ENCODE measurements at regions not wholly inside any gene's neighbourhood (a gene's known extent, or its start where the extent isn't known, plus 50 kb on each side); places are given as distances from the start of the nearest gene placed in this dataset.

- H3K4me3 ChIP-seq (ENCODE audit: low read length), result no peak overlapping the region
- H3K4me1 ChIP-seq (ENCODE audit: control insufficient read depth, insufficient read depth, low read length), result no peaks in the 10 kb centered on the region
- H3K27me3 ChIP-seq (ENCODE audit: control insufficient read depth, insufficient read depth, low read length), result no peaks in the 10 kb centered on the region
- H3K27ac ChIP-seq (ENCODE audit: low read length), result no peak overlapping the region
- no peaks in the 10 kb centered on the region for H3K9me3 ChIP-seq (ENCODE audit: control insufficient read depth, low read depth, low read length)
- DNase-seq, result no peak
- no peaks in the 10 kb centered on the region for H3K36me3 ChIP-seq (ENCODE audit: control insufficient read depth, insufficient read depth, low read length)
Observed at GRCh38 chr6:120157873-120158272, 808.3 kb upstream of the MAN1A1 start.

GRCh38 chr6:120147071-120147871, 797.7 kb upstream of the MAN1A1 start:
- no peaks in the 10 kb centered on the region for H3K36me3 ChIP-seq (ENCODE audit: control insufficient read depth, insufficient read depth, low read length)
- no peaks in the 10 kb centered on the region for H3K27me3 ChIP-seq (ENCODE audit: control insufficient read depth, insufficient read depth, low read length)
- DNase-seq, result no peak
- H3K27ac ChIP-seq (ENCODE audit: low read length), result no peak overlapping the region
- no CpG with 5 or more reads among the region's 4 CpGs for WGBS (ENCODE audit: insufficient coverage, low lambda C conversion rate)
- H3K4me1 ChIP-seq (ENCODE audit: control insufficient read depth, insufficient read depth, low read length), result no peaks in the 10 kb centered on the region
- H3K9me3 ChIP-seq (ENCODE audit: control insufficient read depth, low read depth, low read length), result no peaks in the 10 kb centered on the region
- no peak overlapping the region for H3K4me3 ChIP-seq (ENCODE audit: low read length)

- Histone ChIP-seq H3K4me3 (ENCODE audit: low read length) (no peak overlapping the region), H3K4me1 (ENCODE audit: control insufficient read depth, insufficient read depth, low read length) (no peaks in the 10 kb centered on the region), H3K27me3 (ENCODE audit: control insufficient read depth, insufficient read depth, low read length) (no peaks in the 10 kb centered on the region), H3K36me3 (ENCODE audit: control insufficient read depth, insufficient read depth, low read length) (no peaks in the 10 kb centered on the region), H3K27ac (ENCODE audit: low read length) (no peak overlapping the region), H3K9me3 (ENCODE audit: control insufficient read depth, low read depth, low read length) (no peaks in the 10 kb centered on the region)
- no peak for DNase-seq
- WGBS (ENCODE audit: insufficient coverage, low lambda C conversion rate), result no CpG with 5 or more reads among the region's 5 CpGs
Observed at GRCh38 chr6:120141601-120142000, 792.0 kb upstream of the MAN1A1 start.

GRCh38 chr6:120137492-120137891, 787.9 kb upstream of the MAN1A1 start:
- no peak for DNase-seq
- no peaks in the 10 kb centered on the region for H3K9me3 ChIP-seq (ENCODE audit: control insufficient read depth, low read depth, low read length)
- H3K27me3 ChIP-seq (ENCODE audit: control insufficient read depth, insufficient read depth, low read length), result no peaks in the 10 kb centered on the region
- H3K27ac ChIP-seq (ENCODE audit: low read length), result no peak overlapping the region
- H3K4me3 ChIP-seq (ENCODE audit: low read length), result no peak overlapping the region
- WGBS (ENCODE audit: insufficient coverage, low lambda C conversion rate), result no CpG with 5 or more reads among the region's 2 CpGs
- no peaks in the 10 kb centered on the region for H3K36me3 ChIP-seq (ENCODE audit: control insufficient read depth, insufficient read depth, low read length)
- H3K4me1 ChIP-seq (ENCODE audit: control insufficient read depth, insufficient read depth, low read length), result no peaks in the 10 kb centered on the region

GRCh38 chr6:120129228-120129627, 779.7 kb upstream of the MAN1A1 start:
- no peak overlapping the region for H3K4me3 ChIP-seq (ENCODE audit: low read length)
- 100% methylated on average over 1 of the region's 1 CpG for WGBS (ENCODE audit: insufficient coverage, low lambda C conversion rate)

GRCh38 chr6:120122401-120122800, 772.8 kb upstream of the MAN1A1 start:
- no peak overlapping the region for H3K4me3 ChIP-seq (ENCODE audit: low read length)
- no peaks in the 10 kb centered on the region for H3K9me3 ChIP-seq (ENCODE audit: control insufficient read depth, low read depth, low read length)
- H3K4me1 ChIP-seq (ENCODE audit: control insufficient read depth, insufficient read depth, low read length), result no peaks in the 10 kb centered on the region
- H3K27ac ChIP-seq (ENCODE audit: low read length), result no peak overlapping the region
- no peaks in the 10 kb centered on the region for H3K27me3 ChIP-seq (ENCODE audit: control insufficient read depth, insufficient read depth, low read length)
- 86% methylated on average over 1 of the region's 2 CpGs for WGBS (ENCODE audit: insufficient coverage, low lambda C conversion rate)
- DNase-seq, result no peak
- H3K36me3 ChIP-seq (ENCODE audit: control insufficient read depth, insufficient read depth, low read length), result no peaks in the 10 kb centered on the region

More at GRCh38 chr6:120129228-120129627, 779.7 kb upstream of the MAN1A1 start:
- Histone ChIP-seq H3K36me3 (ENCODE audit: control insufficient read depth, insufficient read depth, low read length) (no peaks in the 10 kb centered on the region), H3K27me3 (ENCODE audit: control insufficient read depth, insufficient read depth, low read length) (no peaks in the 10 kb centered on the region), H3K4me1 (ENCODE audit: control insufficient read depth, insufficient read depth, low read length) (no peaks in the 10 kb centered on the region), H3K27ac (ENCODE audit: low read length) (no peak overlapping the region), H3K9me3 (ENCODE audit: control insufficient read depth, low read depth, low read length) (no peaks in the 10 kb centered on the region)
- DNase-seq, result no peak

- Histone ChIP-seq H3K4me1 (ENCODE audit: control insufficient read depth, insufficient read depth, low read length) (no peaks in the 10 kb centered on the region), H3K27me3 (ENCODE audit: control insufficient read depth, insufficient read depth, low read length) (no peaks in the 10 kb centered on the region), H3K9me3 (ENCODE audit: control insufficient read depth, low read depth, low read length) (no peaks in the 10 kb centered on the region), H3K27ac (ENCODE audit: low read length) (no peak overlapping the region), H3K36me3 (ENCODE audit: control insufficient read depth, insufficient read depth, low read length) (no peaks in the 10 kb centered on the region), H3K4me3 (ENCODE audit: low read length) (no peak overlapping the region)
- DNase-seq, result no peak
- WGBS (ENCODE audit: insufficient coverage, low lambda C conversion rate), result 83% methylated on average over 1 of the region's 2 CpGs
Observed at GRCh38 chr6:120116343-120116742, 766.8 kb upstream of the MAN1A1 start.

GRCh38 chr6:120112980-120113379, 763.4 kb upstream of the MAN1A1 start:
- Histone ChIP-seq H3K27me3 (ENCODE audit: control insufficient read depth, insufficient read depth, low read length) (no peaks in the 10 kb centered on the region), H3K4me1 (ENCODE audit: control insufficient read depth, insufficient read depth, low read length) (no peaks in the 10 kb centered on the region), H3K27ac (ENCODE audit: low read length) (no peak overlapping the region), H3K36me3 (ENCODE audit: control insufficient read depth, insufficient read depth, low read length) (no peaks in the 10 kb centered on the region), H3K4me3 (ENCODE audit: low read length) (no peak overlapping the region), H3K9me3 (ENCODE audit: control insufficient read depth, low read depth, low read length) (no peaks in the 10 kb centered on the region)
- no peak for DNase-seq

- WGBS (ENCODE audit: insufficient coverage, low lambda C conversion rate), result no CpG with 5 or more reads among the region's 4 CpGs
- Histone ChIP-seq H3K4me3 (ENCODE audit: low read length) (no peak overlapping the region), H3K4me1 (ENCODE audit: control insufficient read depth, insufficient read depth, low read length) (no peaks in the 10 kb centered on the region), H3K27ac (ENCODE audit: low read length) (no peak overlapping the region), H3K27me3 (ENCODE audit: control insufficient read depth, insufficient read depth, low read length) (no peaks in the 10 kb centered on the region), H3K36me3 (ENCODE audit: control insufficient read depth, insufficient read depth, low read length) (no peaks in the 10 kb centered on the region), H3K9me3 (ENCODE audit: control insufficient read depth, low read depth, low read length) (no peaks in the 10 kb centered on the region)
- no peak for DNase-seq
Observed at GRCh38 chr6:120111001-120111400, 761.4 kb upstream of the MAN1A1 start.

GRCh38 chr6:120108061-120108795, 758.7 kb upstream of the MAN1A1 start:
- no CpG with 5 or more reads among the region's 1 CpG for WGBS (ENCODE audit: insufficient coverage, low lambda C conversion rate)
- no peaks in the 10 kb centered on the region for H3K27me3 ChIP-seq (ENCODE audit: control insufficient read depth, insufficient read depth, low read length)
- no peaks in the 10 kb centered on the region for H3K4me1 ChIP-seq (ENCODE audit: control insufficient read depth, insufficient read depth, low read length)
- no peak overlapping the region for H3K4me3 ChIP-seq (ENCODE audit: low read length)
- DNase-seq, result no peak
- H3K9me3 ChIP-seq (ENCODE audit: control insufficient read depth, low read depth, low read length), result no peaks in the 10 kb centered on the region
- no peaks in the 10 kb centered on the region for H3K36me3 ChIP-seq (ENCODE audit: control insufficient read depth, insufficient read depth, low read length)
- H3K27ac ChIP-seq (ENCODE audit: low read length), result no peak overlapping the region

- Histone ChIP-seq H3K4me1 (ENCODE audit: control insufficient read depth, insufficient read depth, low read length) (no peaks in the 10 kb centered on the region), H3K4me3 (ENCODE audit: low read length) (no peak overlapping the region), H3K36me3 (ENCODE audit: control insufficient read depth, insufficient read depth, low read length) (no peaks in the 10 kb centered on the region), H3K27me3 (ENCODE audit: control insufficient read depth, insufficient read depth, low read length) (no peaks in the 10 kb centered on the region), H3K27ac (ENCODE audit: low read length) (no peak overlapping the region), H3K9me3 (ENCODE audit: control insufficient read depth, low read depth, low read length) (no peaks in the 10 kb centered on the region)
- DNase-seq, result no peak
Observed at GRCh38 chr6:120103618-120104017, 754.1 kb upstream of the MAN1A1 start.
